Stimulated activated CD8-positive, alpha-beta memory T cell treated with anti-CD3 and anti-CD28 coated beads, Interleukin-7, amount 100 ng/mL, for 24 hours (primary cell): ENCODE measurements at regions not wholly inside any gene's neighbourhood (a gene's known extent, or its start where the extent isn't known, plus 50 kb on each side); places are given as distances from the start of the nearest gene placed in this dataset.

Experiments
- DNase-seq: peaks from one replicate; pipeline ENCODE4 v3.0.0-alpha.2; 2020; ENCODE audit warnings: low read depth

DNA sequence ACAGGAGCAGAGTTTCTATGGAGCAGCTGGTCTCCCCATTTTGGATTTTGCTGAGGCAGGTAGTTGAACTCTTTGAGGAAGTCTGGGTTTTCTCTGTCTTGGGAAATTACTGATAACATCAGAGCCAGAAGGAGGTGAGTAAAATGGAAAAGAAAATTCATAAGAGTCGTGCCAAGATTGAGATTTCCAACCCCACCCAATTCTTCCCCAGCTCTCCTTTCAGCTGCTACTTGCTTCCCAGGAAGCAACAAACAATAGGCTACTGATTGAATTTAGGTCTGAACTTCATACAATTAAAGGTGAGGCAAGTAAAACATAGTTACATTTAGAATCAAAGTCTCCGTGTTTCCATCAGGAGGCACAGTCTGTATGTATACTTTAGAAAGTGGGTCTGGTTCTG, 54.6 kb upstream of the EOLA2 start:
- no peak for DNase-seq

DNA sequence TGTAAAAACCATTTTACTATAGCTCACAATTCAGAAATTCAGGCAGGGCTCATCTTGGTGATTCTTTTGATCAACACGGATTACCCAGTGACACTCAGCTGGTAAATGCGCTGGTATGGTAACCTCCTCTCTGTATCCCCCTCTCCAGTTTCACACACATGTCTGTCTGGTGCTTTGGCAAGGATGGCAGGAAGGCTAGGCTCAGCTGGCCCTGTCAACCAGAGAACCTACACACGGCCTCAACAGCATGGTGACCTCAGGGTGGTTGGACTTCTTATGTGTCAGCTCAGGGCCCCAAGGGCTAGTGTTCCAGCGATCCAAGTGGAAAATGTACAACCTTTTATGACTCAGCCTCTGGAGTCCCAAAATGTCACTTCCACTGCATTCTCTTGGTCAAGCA, 55.7 kb upstream of the EOLA2 start:
- DNase-seq = no peak

GRCh38 chrX:149996515-149996914, 58.2 kb upstream of the EOLA2 start:
- DNase-seq = no peak

DNA sequence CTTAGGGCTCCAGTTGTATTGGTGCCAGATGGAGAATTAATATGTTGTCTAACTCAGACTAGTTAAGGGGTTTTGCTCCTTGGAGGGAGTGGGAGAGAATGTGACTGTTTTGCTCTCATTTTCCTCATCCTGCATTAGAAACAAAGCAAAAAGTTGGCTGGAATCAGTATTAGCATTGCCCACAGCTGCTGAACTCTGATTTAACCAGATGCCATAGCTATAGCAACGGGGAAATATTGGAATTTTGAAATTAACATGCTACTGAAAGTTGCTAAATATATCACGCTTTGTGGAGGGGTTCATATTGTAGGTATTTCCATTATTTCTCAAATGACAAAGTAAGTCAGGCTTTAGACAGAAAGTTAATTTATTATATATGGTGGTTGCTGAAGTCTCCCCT, 66.7 kb upstream of the EOLA2 start:
- DNase-seq = no peak

- no peak for DNase-seq
Observed at GRCh38 chrX:150007356-150007755, 69.1 kb upstream of the EOLA2 start.

DNA sequence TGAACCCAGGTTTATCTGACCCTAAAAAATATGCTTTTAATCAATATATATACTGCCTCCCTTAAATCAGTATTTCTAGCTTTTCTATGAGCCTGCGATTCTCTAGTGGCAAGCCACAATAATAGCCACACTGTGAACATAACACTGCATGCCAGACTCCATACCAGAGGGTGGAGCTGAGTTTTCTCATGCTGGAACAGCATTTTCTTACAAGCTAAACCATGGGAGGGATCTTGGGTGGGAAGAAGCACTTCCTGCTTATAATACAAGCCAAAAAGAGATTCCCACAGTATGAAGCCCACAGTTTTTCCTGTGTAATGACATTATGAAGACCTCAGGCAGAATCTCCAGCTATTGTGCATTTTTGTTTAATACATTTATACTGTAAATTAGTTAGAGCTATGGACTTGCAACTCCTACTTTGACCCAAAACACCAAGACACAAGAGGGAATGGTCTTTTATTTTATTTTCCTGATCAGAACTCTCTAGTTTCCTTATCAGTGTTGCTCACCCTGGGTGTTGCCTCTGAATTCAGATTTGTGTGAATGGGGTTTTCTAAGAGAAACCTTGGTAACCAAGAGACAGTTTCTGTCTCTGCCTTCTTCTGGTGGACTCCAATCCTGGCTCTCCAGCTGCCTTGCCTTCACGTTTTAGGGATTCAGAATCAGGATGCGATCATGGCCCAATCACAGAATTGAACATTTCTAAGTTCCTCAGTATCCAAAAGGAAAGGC, 74.5 kb upstream of the EOLA2 start:
- no peak for DNase-seq

GRCh38 chrX:150014525-150014924, 76.2 kb upstream of the EOLA2 start:
- DNase-seq = no peak

DNA sequence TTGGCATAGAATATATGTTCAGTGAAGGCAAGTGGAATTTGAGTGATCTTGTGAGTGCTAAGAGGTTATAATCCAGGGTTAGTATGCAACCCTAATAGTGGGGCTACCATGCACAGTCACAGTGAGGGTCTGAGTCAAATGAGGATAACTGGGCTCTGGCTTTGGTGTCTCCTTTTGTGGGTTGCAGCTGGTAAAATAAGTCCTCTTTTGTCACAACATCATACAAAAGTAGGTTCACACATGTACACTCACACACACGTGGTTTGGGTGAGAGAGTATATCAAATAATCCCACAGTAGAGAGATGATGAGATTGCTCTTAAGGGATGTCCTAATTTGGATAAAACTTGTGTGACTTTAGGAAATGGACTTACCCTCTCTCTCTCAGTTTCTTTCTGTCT, 79.6 kb upstream of the EOLA2 start:
- no peak for DNase-seq

DNA sequence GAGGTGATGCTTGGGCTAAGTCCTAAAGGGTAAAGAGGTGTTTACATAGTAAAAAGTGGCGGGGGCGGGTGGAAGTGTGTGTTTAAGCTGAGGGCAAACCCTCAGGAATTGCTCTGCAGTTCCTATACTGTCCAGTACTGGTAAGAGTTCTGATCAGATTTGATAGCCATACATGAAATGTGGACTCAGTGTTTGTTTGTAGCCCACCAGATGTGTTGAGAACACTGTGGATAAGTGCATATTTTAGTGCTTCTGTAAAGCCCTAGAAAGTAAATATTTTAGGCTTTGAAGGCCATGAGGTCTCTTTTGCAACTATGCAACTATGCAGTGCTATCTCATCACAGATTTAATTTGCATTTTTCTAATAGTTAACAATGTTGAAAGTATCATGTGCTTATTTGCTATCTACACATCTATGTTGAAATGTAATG, 80.7 kb upstream of the EOLA2 start:
- DNase-seq = no peak

DNA sequence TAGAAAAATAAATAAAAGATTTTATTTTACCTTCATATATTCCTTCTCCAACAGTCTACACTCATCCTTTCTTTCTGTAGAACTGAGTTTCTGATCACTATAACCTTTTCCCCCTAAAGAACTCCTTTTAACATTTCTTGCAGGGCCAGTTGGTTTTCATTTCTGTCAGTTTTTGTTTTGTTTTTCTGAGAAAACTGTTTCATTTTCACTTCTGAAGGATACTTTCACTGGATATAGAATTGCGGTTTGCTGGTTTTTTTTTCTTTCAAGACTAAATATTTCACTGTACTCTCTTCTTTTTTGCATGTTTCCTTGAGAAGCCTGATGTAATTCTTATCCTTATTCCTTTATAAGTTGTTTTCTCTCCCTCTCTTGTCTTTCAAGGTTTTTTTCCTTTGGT, 90.4 kb upstream of the EOLA2 start:
- no peak for DNase-seq

GRCh38 chrX:150032742-150033141, 94.5 kb upstream of the EOLA2 start:
- DNase-seq = no peak

DNA sequence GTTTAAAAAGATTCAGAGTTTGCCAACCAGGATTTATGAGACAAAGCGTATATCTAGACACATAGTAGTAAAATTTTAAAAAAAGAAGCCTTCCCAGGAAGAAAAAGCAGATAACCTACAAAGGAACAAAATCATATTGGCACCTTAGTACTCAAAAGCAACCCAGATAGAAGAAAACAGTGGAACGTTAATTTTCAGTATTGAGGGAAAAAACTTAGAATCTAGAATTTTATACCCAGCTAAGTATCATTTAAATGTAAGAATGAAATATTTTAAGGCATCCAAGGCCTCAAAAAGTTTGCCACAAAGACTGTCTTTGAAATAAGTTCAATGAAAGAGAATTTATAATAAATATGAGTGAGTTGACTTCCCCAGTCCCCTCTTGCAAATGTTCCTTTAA, 96.5 kb upstream of the EOLA2 start:
- DNase-seq = no peak

DNA sequence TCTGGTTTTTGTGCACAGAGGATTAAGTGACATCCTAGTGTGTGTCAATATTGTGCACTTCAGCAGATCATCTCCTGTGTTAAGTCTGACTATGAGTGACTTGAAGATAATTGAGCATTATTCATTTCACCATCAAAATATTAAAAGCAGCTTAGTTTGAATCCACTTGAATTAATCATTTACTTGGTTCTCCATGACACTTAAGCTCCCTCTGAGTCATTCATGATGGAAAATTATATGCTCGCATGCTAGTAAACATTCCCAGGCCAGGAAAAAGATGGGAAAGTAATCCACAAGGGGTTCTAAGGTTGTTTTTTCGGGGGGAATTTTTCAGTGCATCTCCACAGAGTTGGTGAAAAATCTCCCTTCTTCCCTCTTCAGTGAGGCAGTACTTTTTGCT, 97.2 kb upstream of the EOLA2 start:
- no peak for DNase-seq

DNA sequence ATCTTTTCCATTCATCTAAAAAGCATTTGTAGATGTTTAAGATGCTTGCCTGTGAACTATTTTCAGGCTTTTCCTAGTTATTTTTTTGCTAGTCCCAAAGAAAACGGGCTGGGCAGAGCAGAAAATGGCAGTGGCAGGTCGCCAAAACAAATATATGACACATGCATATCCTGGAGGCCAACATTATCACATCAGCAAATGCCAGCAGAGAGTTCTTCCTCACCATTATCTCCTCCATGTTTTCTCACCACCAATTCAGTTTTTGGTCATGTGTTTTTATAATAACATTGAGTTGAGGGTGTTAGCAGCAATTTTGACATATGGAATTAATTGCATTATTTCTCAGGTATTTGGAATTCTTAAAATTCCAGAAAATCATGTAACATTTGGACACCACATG, 97.9 kb upstream of the EOLA2 start:
- no peak for DNase-seq

- no peak for DNase-seq
Observed at GRCh38 chrX:150036641-150037040, 98.3 kb upstream of the EOLA2 start.

GRCh38 chrX:150037041-150037440, 98.8 kb upstream of the EOLA2 start:
- DNase-seq = no peak

- no peak for DNase-seq
Observed at GRCh38 chrX:150038315-150038714, 100.0 kb upstream of the EOLA2 start.

GRCh38 chrX:150038986-150039599, 100.8 kb upstream of the EOLA2 start:
- no peak for DNase-seq

GRCh38 chrX:150041208-150041607, 102.9 kb upstream of the EOLA2 start:
- DNase-seq = no peak

DNA sequence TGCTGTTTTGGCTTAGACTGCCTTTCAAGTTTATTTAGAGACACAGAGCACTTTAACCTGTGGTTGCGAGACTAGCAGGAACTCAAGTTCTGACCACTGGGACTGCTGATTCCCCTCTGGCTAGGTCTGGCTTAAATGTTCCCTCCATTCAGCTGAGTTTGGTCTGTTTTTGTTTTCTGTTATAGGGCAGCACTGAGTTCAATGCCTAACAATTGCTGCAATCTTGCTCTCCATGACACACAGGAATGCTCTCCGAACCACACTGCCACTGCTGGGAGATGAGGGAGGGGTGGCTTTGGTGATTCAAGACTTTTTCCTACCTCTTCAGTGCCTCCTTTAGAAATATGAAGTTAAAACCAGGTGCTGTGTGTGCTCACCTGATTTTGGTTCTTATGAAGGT, 106.3 kb upstream of the EOLA2 start:
- no peak for DNase-seq

GRCh38 chrX:150047818-150048217, 109.5 kb upstream of the EOLA2 start:
- no peak for DNase-seq

GRCh38 chrX:150049647-150050046, 111.4 kb upstream of the EOLA2 start:
- DNase-seq = no peak

- no peak for DNase-seq
Observed at GRCh38 chrX:150050387-150050786, 112.1 kb upstream of the EOLA2 start.

DNA sequence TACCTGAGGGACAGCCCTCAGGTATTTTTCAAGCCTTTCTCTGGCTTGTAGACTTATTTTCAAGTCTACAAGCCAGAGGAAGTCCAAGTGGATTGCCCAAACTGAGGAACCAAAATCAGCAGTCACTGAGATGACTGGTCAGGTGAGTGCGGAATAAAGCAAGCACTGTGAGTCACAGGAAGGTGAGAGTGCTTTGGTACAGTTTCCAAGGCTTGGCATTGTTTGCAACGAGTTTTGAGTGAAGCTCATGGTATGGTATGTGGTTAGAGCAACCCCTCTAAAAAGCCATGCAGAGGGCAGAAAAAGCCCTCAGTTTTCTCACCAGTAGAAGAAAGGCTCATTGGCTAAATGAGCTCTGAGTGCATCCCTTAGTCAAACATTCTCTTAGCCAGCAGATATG, 112.8 kb upstream of the EOLA2 start:
- no peak for DNase-seq
